ENCODE measurements at regions not wholly inside any gene's neighbourhood (a gene's known extent, or its start where the extent isn't known, plus 50 kb on each side); places are given as distances from the start of the nearest gene placed in this dataset.
A peak's percentile ranks its signal among the peaks of the same experiment; 100 is the strongest.

- no peak overlapping the region for H3K27ac ChIP-seq
- no peak for TF ChIP-seq CTCF (conservative IDR thresholded peaks at IDR 0.05)
Measured at GRCh38 chr12:115199831-115200230, 515.9 kb upstream of the TBX3 start.

GRCh38 chr12:115194857-115195256, 510.9 kb upstream of the TBX3 start:
- H3K27ac ChIP-seq, result peak overlapping the region; percentile 60
- TF ChIP-seq CTCF (conservative IDR thresholded peaks at IDR 0.05), result no peak

DNA sequence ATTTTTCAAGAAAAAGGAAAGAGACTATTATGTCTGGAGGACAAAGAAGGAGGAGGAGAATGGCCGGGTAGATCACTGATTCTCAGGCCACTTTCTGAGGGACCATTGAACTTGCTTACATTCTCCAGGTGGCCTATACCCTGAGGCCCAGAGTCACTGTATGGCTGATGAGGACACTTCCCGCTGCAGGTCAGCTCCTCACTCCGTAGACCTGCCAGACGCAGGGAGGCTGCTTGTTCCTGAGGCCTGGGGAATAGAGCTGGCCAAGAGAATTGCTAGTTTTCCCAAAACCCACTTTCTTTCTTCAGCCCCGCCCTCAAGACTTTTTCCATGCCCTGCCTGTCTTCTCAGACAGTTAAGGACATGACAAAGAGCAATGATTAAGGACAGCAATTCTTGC, 510.5 kb upstream of the TBX3 start:
- H3K27ac ChIP-seq, result peak overlapping the region; percentile 60
- TF ChIP-seq CTCF (conservative IDR thresholded peaks at IDR 0.05), result no peak

- no peak for TF ChIP-seq CTCF (conservative IDR thresholded peaks at IDR 0.05)
- no peak overlapping the region for H3K27ac ChIP-seq
Measured at GRCh38 chr12:115191342-115191741, 507.4 kb upstream of the TBX3 start.

DNA sequence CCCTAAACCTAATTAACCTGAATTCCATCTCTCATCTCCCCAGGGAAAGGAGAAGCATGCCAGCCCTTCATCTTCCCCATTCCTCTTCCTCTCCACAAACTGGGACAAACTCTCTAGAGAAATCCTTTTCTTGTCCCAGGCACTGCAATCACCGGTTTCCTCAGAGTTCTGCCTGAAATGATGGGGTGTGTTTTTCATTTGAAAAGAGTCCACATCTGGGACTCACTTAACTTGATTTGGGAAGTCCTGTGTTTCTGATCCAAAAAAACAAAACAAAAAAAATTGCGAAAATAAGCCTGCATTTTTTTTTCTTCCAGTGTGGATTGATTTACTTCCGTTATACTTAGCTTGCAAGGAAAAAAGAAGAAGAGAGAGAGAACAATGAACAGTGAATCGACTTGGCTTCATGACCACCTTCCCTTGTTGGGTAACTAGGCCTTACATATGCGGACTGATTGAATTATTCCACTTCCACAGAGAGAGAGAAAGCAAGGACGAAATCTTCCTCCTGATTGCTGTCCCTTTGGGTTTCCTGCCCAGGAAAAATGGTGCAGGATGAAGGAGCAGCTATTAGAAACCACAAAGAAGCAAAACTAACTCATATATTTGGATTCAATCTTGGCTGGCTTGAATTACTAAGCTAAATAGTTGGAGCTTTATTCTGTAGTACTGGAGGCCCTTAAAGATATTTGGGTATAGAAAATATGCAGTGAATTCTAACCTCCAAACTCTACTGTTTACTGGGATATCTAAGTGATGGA, 506.2 kb upstream of the TBX3 start:
- no peak for TF ChIP-seq CTCF (conservative IDR thresholded peaks at IDR 0.05)
- no peak overlapping the region for H3K27ac ChIP-seq

- H3K27ac ChIP-seq, result no peak overlapping the region
- no peak for TF ChIP-seq CTCF (conservative IDR thresholded peaks at IDR 0.05)
Measured at GRCh38 chr12:115185506-115185905, 501.5 kb upstream of the TBX3 start.

DNA sequence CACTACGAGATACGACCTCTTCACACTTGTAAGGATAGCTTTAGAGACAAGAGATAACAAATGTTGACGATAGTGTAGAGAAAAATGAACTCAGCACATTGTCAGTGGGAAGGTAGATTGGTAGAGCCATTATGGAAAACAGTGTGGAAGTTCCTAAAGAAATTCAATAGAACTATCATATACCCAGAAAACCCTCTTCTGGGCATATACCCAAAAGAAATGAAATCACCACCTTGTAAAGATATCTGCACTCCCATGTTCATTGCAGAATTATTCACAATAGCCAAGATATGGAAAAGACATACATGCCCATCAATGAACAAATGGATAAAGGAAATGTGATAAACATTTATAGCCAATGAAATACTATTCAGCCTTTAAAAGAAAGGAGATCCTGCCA, 499.8 kb upstream of the TBX3 start:
- no peak overlapping the region for H3K27ac ChIP-seq
- TF ChIP-seq CTCF (conservative IDR thresholded peaks at IDR 0.05), result no peak
